Inferior parietal cortex (tissue), 1 donor: ENCODE measurements at regions not wholly inside any gene's neighbourhood (a gene's known extent, or its start where the extent isn't known, plus 50 kb on each side); places are given as distances from the start of the nearest gene placed in this dataset.
A peak's percentile ranks its signal among the peaks of the same experiment; 100 is the strongest.
"Not testable (repeated sequence)": the region's sequence is repeated elsewhere in the genome, so short reads cannot be mapped to it uniquely, and the experiment has no call there.

Source experiments
- DNase-seq: peaks from one replicate; pipeline ENCODE4 v3.0.0-alpha.2; 2016; ENCODE audit errors: extremely low spot score

DNA sequence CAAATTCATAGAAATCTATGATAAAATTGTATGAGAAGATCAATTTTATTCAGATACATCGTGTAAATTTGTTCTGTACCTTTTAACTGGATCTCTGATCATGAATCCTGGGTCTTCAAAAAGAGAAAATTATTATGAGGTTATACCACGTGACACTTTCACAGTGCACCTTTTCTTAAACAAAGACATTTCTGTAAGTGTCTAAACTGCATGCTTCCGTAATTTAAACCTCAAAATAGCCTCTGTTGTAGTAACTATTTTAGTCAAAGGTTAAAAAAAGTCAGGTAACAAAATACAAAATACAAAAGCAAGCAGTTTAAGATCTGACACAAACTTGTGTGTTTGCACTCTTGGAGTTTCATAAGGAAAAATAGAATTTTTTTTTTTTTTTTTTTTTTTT lies 171.3 kb downstream of the SPIN4 start:
- DNase-seq, result not testable (repeated sequence)

DNA sequence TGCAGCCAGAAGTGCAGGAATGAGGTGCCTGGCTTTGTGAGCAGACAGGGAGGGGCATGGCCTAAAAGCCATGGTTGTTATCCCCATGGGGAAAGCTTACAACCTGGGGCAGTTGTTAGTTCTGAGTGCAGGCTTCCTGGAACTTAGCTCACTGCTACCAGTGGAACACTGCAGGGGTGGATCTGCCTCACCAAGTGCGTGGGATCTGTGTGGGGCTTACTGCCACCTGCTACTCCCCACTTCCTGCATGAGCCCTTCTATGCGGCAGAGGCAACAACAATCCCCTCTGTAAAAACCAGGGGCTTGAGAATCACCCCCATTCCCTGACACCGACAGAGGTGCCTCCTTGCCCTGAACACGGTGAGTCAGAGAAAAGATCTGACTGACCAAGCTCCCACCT lies 174.6 kb downstream of the SPIN4 start:
- DNase-seq, result not testable (repeated sequence)

DNA sequence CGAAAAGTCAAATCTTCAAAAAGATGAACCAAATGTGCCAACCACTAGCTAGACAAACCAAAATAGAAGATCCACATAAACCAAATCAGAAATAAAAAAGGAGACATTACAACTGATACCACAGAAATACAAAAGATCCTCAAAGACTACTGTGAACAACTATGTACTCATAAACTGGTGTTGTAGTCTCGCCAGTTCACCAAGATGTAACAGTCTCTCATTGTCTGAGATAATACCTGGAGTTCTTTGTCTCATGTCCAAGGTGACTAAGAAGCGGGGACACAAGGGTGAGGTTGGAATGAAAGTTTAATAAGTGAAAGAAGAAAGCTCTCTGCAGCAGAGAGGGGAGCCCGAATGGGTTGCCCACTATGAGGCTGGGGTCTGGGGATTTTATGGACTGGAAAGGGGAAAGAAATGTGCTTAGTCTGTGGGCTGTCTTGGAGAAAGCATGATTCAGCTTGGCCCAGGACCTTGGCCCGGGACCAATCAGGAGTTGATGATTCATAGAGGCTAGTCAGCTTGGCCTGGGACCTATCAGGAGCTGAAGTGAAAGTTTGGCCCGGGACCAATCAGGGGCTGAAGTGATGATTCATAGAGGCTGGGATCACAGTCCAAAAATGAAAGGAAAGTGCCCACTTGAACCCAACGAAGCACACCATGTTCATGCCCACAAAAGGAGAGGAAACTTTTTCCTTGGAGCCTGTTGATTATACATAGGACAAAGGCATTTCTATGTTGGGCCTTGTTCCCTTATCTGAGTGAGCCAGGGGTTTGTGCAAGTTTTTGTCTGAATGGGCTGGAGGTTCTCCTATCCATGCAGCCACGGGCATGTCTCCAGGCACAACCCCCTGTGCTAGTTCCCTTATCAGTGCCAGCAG lies 177.1 kb downstream of the SPIN4 start:
- DNase-seq, result not testable (repeated sequence)

DNA sequence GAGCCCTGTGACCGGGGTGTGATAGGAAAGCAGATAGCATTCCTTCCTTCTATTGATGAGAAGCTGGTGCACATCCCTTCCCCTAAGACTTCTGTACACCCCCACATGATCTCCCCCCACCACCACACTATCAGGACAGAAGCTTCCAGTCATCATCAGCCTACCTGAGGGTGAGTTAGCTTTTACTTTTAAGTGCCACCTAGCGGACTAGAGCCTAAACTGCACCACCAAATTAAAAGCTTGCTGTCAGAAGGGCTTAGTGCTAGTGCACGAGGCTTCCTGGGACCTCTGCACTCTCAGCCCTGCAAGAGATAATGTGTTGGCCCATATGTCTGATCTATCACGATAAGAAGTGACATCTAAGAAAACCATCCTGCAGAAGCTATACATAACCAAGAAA lies 181.7 kb downstream of the SPIN4 start:
- not testable (repeated sequence) for DNase-seq

DNA sequence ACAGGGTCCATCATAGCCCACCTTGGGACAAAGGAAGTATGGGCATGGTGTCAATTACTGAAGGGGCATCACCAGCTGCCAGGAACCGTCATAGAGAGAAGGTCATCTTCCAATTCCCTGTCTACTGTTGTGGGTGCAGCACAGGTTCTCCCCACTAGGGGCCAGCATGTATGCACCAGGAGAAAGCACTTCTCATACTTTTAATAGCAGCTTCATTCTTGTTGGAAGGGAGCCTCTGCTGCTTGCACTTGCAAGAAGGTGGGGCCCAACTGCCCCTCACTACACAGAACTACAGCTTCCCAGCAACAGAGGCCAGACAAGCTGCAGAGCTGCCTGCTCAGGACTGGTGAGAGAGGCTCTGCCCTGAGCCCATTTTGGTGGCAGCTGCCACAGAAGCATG lies 182.2 kb downstream of the SPIN4 start:
- not testable (repeated sequence) for DNase-seq

DNA sequence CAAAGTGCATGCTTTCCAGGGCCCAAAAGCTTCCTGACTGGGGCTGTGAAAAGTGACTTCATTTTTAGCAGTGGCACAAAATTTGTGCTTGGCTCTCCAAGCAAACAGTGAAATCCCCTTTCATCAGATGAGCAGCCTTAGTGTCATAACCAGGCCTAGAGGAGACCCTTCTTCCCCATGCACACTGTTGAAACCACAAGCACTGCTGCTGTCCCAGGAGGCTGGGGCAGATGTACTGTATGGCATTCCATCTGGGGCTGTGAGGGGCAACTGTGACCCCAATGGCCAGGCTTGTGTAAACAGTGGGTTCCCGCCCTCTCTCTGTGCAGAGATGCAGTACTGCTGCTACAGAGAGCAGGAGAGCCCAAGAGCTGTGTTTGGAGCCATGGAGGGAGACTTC lies 184.1 kb downstream of the SPIN4 start:
- not testable (repeated sequence) for DNase-seq

DNA sequence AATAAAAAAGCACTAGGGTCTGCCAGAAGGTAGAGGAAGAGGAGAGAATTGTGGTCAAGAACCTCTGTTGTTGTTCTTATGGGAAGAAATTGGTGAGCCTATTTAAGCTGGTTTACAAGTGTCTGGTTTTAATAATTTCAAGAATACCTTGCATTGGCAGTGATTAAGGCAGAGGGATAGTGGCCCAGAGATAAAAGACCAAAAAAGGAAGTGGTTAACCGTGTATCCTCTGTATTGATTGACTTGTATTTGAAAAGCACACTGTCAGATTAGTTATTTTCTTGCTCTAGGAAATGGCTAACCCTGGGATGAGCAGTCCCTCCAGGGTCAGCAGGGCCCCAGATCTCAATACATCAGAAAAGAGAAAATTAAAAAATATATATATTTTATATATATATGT lies 190.1 kb downstream of the SPIN4 start:
- not testable (repeated sequence) for DNase-seq

DNA sequence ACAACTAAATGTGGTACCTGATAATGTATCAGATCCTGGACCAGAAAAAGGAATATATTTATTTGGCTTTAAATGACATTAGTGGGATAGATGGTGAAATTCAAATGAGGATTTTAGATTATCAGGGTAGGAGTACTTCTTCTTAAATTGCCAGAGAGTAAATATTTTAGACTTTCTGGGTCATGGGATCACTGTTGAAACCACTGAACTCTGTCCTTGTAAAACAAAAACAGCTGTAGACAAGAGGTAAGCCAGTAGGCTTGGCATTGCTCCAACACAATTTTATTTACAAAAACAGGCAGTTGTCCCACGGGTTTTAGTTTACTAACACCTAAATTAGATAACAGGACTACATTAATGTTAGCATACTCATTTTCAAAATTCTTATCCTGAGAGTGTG lies 190.8 kb downstream of the SPIN4 start:
- DNase-seq, result not testable (repeated sequence)

DNA sequence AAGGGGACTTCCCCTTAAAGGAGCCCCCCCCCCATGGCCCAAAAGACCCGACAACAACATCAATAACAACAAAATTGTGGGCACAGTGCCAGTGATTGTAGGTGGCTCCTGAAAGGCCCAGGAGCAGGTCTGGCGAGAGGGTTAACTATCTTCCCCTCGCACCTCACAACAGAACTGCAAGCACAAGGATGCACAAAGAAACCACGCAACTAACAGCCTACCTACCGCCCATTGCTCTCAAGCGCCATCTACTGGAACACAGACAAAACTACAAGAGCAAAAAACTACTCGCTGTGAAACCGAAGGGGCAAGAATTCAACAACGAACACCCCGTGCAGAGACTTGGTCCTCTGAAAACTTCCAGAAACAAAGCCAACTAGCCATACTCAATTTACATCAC lies 205.6 kb downstream of the SPIN4 start:
- DNase-seq, result not testable (repeated sequence)

DNA sequence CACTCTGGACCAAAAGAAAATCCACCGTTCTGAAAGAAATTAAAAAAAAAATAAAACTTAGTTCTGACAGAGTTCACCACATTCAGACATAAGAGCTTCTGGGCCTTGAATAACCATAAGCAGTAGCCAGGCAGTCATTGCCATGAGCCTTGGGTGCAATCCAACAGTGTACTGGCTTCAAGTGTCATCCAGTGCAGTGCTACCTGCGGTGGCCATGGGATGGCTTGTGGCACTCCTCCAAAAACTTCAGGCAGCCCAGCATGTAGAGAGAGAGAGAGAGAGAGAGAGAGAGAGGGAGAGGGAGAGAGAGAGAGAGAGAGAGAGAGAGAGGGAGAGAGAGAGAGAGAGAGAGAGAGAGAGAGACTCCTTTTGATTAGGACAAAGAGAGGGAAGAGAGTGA lies 208.5 kb downstream of the SPIN4 start:
- not testable (repeated sequence) for DNase-seq

DNA sequence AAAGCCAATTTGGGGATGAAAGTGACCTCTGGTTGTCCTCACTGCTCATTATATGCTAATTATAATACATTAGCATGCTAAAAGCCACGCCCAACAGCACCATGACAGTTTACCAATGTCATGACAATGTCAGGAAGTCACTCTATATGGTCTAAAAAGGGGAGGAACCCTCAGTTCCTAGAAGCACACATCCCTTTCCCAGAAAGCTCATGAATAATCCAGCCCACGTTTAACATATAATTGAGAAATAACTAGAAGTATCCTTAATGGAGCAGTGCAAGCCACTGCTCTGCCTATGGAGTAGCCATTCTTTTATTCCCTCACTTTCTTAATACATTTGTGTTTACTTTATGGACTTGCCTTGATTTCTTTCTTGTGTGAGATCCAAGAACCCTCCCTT lies 215.3 kb downstream of the SPIN4 start:
- DNase-seq, result not testable (repeated sequence)

DNA sequence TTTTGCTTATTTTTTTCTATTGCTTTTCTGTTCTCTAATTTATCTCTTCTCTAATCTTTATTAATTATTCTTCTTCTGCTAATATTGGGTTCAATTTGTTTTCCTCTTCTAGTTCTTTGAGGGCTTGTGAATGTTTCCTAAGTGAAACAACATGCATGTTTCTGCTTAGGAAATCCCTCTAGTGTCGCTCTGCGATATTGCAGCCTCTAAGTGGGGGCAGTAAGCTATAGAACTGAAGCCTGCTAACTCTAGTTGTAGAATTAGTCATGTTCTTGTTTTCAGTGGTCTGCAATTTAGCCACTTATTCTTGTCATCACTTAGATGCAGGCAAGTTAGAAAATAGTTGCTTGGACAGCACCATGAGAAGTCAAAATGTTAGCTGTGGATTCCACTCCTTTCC lies 222.6 kb downstream of the SPIN4 start:
- peak; percentile 2 for DNase-seq

DNA sequence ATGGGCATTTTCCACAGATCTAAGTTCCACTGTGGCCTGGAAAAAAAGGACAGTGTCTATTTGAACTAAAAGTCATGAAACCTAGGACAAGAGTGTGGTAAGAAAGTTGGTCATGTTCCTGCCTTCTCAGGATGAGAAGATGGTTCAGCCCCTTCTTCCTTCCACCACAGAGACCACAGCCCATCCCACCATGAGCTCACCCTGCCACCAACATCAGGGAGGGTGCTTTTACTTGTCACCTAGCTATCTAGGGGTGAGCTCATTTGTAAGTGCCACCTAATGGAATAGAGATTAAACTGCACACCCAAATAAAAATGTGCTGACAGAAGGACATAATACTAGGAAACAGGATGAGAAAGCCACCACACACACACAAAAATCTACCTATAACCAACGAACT lies 235.9 kb downstream of the SPIN4 start:
- DNase-seq, result no peak

DNA sequence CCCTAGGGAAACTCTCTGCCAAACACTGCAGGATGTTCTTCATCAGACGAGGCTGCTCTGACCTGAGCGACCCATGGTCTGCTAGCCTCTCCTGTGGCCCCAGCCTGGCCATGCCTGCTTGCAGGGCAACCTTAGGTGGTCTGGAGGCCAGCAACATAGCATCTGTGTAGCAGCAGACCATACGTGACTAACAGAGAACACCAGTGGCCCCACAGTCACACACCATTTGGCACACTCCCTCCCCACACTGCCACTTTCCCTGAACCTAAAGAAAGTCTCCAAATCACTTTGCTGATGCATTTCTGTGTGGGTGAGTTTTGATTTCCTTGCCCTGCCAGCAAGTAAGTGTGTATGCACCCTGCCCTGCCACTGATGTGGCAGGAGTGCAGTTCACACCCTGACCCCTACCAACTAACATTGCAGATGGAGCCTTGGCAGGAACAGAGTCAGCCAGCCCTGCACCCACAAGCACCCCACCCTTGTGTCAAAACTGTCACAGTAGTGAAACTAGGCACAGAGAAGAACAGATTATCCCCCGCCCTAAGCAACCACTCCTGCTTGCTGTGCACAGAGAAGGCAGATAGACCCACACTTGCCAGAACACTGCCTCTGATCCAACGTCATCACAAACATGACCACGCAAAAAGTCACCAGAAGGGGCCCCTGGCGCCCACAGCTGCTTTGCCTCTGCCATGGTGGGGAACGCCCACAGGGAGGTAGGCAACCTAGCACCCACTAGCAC lies 249.1 kb downstream of the SPIN4 start:
- no peak for DNase-seq

DNA sequence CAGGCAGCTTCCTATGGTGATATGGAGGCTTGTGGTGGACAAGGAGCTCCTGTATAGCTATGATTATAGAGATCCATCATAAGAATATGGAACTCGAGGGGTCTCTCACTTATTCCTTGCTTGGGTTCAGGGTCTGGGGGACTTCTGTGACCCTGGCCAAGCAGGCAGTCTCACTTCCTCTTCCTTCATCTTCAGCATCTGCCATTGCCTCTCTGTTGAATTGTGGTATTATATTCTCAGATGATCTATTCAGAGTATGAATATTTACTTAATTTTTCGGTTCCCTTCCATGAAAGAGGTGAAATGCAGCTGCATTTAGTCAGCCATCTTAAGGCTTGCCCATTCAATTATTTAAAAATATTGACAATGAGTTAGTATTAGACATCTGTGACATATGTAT lies 292.9 kb downstream of the SPIN4 start:
- DNase-seq, result no peak

DNA sequence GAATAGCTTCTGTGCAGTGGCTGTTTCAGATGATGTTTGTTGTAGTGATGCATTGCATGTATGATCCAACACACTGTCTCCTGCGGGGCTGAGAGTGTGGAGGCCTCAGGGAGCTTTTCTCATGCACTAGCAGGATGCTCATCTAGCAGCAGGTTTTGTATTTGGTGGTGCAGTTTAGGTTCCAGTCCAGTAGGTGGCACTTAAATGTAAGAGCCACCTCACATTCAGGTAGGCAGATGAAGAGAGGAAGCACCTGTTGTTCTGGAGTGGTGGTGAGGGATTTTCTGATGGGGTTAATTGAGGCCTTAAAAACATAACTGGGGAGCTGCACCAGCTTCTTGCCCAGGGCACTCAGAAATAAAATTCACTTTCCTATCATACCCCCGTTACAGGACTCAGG lies 300.9 kb downstream of the SPIN4 start:
- DNase-seq, result no peak

DNA sequence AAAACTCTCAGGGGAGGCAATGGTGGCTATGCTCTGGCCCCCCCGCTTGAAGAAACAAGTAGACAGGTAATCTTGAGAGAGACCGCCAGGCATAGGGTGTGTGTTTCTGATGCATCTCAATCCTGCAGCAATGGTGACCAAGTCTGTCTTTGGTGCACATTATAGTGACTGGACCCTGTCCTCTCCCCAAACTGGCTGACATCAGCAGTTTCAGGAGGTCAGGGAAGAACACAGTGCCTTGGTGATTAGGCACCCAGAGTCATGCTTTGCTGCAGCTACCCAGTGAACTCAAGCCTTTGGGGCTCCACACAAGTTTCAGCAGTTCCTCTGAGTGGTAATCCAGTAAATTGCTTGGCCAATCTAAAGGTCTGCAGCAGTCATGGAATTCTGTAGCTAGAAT lies 318.3 kb downstream of the SPIN4 start:
- no peak for DNase-seq

DNA sequence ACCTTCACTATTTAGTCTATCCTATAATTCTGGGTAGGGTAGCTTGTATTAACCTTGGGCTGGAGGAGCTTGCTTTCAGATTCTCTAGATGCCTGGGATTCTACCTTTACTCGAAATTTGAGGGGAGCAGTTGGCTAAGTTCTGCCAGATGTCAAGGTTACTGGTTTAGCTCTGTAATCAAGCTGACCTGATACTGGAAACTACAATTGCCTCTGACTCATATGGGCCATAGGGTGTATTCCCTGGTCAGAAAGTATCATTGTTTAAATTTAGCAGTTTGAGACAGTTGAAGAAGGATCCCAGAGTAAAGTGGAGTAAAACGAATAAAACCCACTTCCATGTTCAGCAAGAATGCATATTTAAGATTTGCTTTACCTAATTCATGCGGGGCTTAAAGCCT lies 337.6 kb downstream of the SPIN4 start:
- no peak for DNase-seq

DNA sequence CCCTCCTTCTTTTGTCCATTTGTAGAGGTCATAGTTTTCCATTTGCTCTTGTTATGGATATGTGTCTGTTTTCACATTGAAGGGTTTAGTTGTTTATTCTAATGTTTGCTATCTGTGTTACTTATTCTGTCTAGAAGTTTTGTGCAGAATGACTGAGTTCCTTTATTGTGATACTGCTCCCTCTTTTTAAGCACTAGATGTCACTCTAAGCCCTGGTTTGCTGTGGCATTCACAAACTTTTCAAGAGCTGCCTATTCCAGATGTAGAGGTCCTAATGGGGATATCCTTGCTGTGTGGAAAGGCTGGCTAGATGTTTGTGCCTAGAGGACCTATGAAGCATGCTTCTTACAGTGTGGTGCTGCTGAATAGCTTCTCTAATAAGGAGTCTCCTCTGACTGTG lies 338.6 kb downstream of the SPIN4 start:
- DNase-seq, result no peak

DNA sequence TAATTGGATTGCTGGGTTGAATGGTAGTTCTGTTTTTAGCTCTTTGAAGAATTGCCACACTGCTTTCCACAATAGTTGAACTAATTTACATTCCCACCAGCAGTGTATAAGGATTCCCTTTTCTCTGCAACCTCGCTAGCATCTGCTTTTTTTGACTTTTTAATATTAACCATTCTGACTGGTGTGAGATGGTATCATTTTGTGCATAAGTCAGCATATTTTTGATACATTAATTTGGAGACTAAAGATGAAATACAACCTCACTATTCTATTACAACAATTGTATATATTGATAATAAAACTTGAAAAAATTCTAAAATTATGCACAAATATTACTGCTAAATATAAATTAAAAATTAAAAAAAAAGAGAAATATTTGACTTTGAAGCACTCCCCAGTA lies 350.9 kb downstream of the SPIN4 start:
- not testable (repeated sequence) for DNase-seq
